Endodermal cell (in vitro differentiated cells): ENCODE measurements at regions not wholly inside any gene's neighbourhood (a gene's known extent, or its start where the extent isn't known, plus 50 kb on each side); places are given as distances from the start of the nearest gene placed in this dataset.

Experiments
- DNase-seq: peaks from one replicate; pipeline ENCODE4 v3.0.0-alpha.2; 2017
- H3K27ac ChIP-seq: 2 replicates; pipeline ENCODE4 v1.5.1; 2013; ENCODE audit warnings: mild to moderate bottlenecking, low read depth, low read length, moderate library complexity
- H3K27me3 ChIP-seq: 2 replicates; pipeline ENCODE4 v1.6.1; 2013; ENCODE audit warnings: mild to moderate bottlenecking, low read length, moderate library complexity; ENCODE audit not compliant: insufficient read depth, control insufficient read depth, poor library complexity, severe bottlenecking
- H3K36me3 ChIP-seq: 2 replicates; pipeline ENCODE4 v1.7.0; 2013; ENCODE audit warnings: mild to moderate bottlenecking, low read length, moderate library complexity; ENCODE audit not compliant: control insufficient read depth, insufficient read depth
- H3K4me1 ChIP-seq: one replicate; pipeline ENCODE4 v1.7.0; 2013; ENCODE audit warnings: low read length; ENCODE audit not compliant: control insufficient read depth, insufficient read depth
- H3K4me3 ChIP-seq: 2 replicates; pipeline ENCODE4 v1.5.1; 2013; ENCODE audit warnings: mild to moderate bottlenecking, low read length, moderate library complexity
- H3K9ac ChIP-seq: 2 replicates; pipeline ENCODE4 v1.6.1; 2013; ENCODE audit warnings: mild to moderate bottlenecking, low read length, moderate library complexity; ENCODE audit not compliant: poor library complexity, severe bottlenecking; ENCODE audit errors: extremely low read depth
- H3K9me3 ChIP-seq: 2 replicates; pipeline ENCODE4 v1.6.1; 2013; ENCODE audit warnings: mild to moderate bottlenecking, low read length, moderate library complexity; ENCODE audit not compliant: control insufficient read depth
- H3K27ac Mint-ChIP-seq: 2 replicates; pipeline ENCODE4 v1.8.0; 2020; ENCODE audit warnings: mixed read lengths
- H3K27me3 Mint-ChIP-seq: 2 replicates; pipeline ENCODE4 v1.8.0; 2021; ENCODE audit warnings: mild to moderate bottlenecking, mixed read lengths; ENCODE audit not compliant: insufficient read depth
- H3K36me3 Mint-ChIP-seq: 2 replicates; pipeline ENCODE4 v1.8.0; 2020; ENCODE audit warnings: low read depth, mixed read lengths
- H3K4me1 Mint-ChIP-seq: 2 replicates; pipeline ENCODE4 v1.8.0; 2020; ENCODE audit warnings: mixed read lengths
- H3K4me3 Mint-ChIP-seq: 2 replicates; pipeline ENCODE4 v1.8.0; 2020; ENCODE audit warnings: mild to moderate bottlenecking, moderate library complexity, mixed read lengths
- H3K9me3 Mint-ChIP-seq: 2 replicates; pipeline ENCODE4 v1.8.0; 2020; ENCODE audit warnings: mild to moderate bottlenecking, mixed read lengths
- CTCF ChIP-seq: fragments of 200-600 bp; sonication (generic); conservative IDR thresholded peaks from 2 replicates; pipeline ENCODE4 v1.5.0; 2021; ENCODE audit warnings: antibody characterized with exemption, mild to moderate bottlenecking
- WGBS, 2 experiments: methylation state at CpG; one replicate each; pipeline versions ENCODE4 v1.1.5 to v1.1.7; 2013; ENCODE audit warnings: missing lambda C conversion rate in 2 of 2, mixed read lengths in 1 of 2; ENCODE audit not compliant: insufficient coverage in 1 of 2, insufficient read length in 1 of 2; 5-methylcytosine and 5-hydroxymethylcytosine counted together

DNA sequence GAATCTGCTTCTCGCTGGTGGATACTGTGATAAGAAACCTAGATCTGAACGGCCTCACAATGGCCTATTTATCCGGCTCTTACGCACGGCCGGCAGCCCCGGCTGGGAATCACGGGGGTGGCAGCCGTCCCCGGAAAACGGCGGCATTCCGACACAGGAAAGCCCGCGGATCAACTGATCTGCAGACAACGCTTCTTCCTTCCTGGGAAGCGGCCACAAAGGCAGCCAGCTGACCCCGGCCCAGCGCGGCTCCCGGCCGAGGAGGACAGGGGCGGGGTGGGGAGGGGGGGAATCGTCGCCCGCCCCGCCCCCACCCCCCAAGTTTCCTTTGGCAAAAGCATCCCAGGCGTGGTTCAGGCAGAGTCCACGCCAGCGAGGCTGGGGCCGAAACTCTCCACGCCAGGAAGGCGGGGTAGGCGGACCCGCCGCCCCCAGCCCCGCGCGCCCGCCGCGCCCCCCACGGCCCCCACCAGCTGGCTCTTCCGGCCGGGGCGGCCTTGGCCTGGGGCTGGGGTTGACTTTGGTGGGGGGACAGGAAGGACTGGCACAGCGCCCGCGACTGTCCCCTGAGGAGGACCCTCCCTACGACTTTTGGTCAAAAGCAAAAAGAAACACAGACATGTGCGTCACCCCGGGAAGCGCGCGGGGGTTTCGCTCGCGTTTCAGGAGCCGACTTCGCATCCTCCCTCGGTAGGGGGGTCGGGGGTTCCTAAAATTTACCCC lies 247.7 kb upstream of the ANKRD55 start:
- TF ChIP-seq CTCF = no peak
- DNase-seq = peak; percentile 83
- H3K27ac ChIP-seq = peak overlapping the region; percentile 56
- peaks cover 5% of the 10 kb centered on the region for H3K4me1 ChIP-seq
- peak overlapping the region; percentile 61 for H3K4me3 Mint-ChIP-seq
- H3K36me3 Mint-ChIP-seq = no peaks in the 10 kb centered on the region
- H3K4me3 ChIP-seq = peak overlapping the region; percentile 76
- H3K36me3 ChIP-seq = no peaks in the 10 kb centered on the region
- whole genome bisulfite sequencing, 2 experiments = 1 to 4% methylated on average over 25 to 61 of the region's 62 CpGs
- peaks cover 4% of the 10 kb centered on the region for H3K9me3 Mint-ChIP-seq
- H3K9me3 ChIP-seq = peaks cover 6% of the 10 kb centered on the region
- peak overlapping the region; percentile 7 for H3K9ac ChIP-seq
- H3K4me1 Mint-ChIP-seq = peaks cover 16% of the 10 kb centered on the region
- H3K27me3 Mint-ChIP-seq = peaks cover 24% of the 10 kb centered on the region
- H3K27ac Mint-ChIP-seq = peak overlapping the region; percentile 1
- no peaks in the 10 kb centered on the region for H3K27me3 ChIP-seq

GRCh38 chr5:56480078-56480704 lies 247.1 kb upstream of the ANKRD55 start:
- TF ChIP-seq CTCF = no peak
- Mint-ChIP-seq H3K4me1 (peaks cover 17% of the 10 kb centered on the region), H3K27ac (peak overlapping the region; percentile 1), H3K27me3 (peaks cover 24% of the 10 kb centered on the region), H3K9me3 (peaks cover 4% of the 10 kb centered on the region), H3K36me3 (no peaks in the 10 kb centered on the region), H3K4me3 (peak overlapping the region; percentile 61)
- DNase-seq = peak; percentile 62
- 29 to 31% methylated on average over 7 to 15 of the region's 15 CpGs for WGBS, 2 experiments
- no peaks in the 10 kb centered on the region for H3K36me3 ChIP-seq
- peaks cover 5% of the 10 kb centered on the region for H3K4me1 ChIP-seq
- H3K9me3 ChIP-seq = peaks cover 6% of the 10 kb centered on the region
- no peaks in the 10 kb centered on the region for H3K27me3 ChIP-seq
- H3K4me3 ChIP-seq = peak overlapping the region; percentile 74
- peak overlapping the region; percentile 56 for H3K27ac ChIP-seq
- H3K9ac ChIP-seq = peak overlapping the region; percentile 7

- Mint-ChIP-seq H3K27ac (no peak overlapping the region), H3K4me3 (peak overlapping the region; percentile 61), H3K9me3 (peaks cover 4% of the 10 kb centered on the region), H3K4me1 (peaks cover 17% of the 10 kb centered on the region), H3K36me3 (no peaks in the 10 kb centered on the region), H3K27me3 (peaks cover 24% of the 10 kb centered on the region)
- Histone ChIP-seq H3K27ac (no peak overlapping the region), H3K4me3 (peak overlapping the region; percentile 74), H3K9ac (no peak overlapping the region), H3K4me1 (peaks cover 5% of the 10 kb centered on the region), H3K27me3 (no peaks in the 10 kb centered on the region), H3K9me3 (peaks cover 6% of the 10 kb centered on the region), H3K36me3 (no peaks in the 10 kb centered on the region)
- 71 to 77% methylated on average over 9 of the region's 9 CpGs for WGBS, 2 experiments
- TF ChIP-seq CTCF = no peak
- no peak for DNase-seq
Measured at GRCh38 chr5:56479696-56480077, 246.6 kb upstream of the ANKRD55 start.
